ENCODE measurements at regions not wholly inside any gene's neighbourhood (a gene's known extent, or its start where the extent isn't known, plus 50 kb on each side); places are given as distances from the start of the nearest gene placed in this dataset.
A peak's percentile ranks its signal among the peaks of the same experiment; 100 is the strongest.

DNA sequence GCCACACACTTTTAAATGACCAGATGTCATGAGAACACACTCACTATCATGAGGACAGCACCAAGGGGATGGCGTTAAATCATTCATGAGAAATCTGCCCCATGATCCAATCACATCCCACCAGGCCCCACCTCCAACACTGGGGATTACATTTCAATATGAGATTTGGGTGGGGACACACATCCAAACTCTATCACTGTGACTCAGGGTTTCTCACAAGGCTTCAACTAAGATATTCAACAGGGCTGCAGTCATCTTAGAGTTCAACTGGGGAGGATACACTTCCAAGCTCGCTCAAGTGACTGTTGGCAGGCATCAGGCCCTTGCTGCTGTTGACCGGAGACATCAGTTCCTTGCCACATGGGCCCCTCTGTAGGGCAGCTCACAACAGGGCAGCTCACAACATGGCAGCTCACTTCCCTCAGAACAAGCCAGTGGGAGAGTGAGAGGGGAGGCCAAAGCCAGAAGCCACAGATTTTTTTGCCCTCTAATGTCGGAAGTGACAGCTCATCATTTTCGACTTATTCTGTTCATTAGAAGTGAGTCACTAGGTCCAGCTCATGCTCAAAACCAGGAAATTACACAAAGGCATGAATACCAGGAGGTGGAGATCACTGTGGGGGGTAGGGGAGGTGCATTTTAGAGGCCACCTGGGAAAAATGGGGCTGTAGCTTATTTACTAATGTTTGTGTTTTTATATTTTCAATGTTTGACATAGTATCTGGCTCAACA lies 50.8 kb upstream of the PTHLH start:
- TF ChIP-seq, protein P1, sequence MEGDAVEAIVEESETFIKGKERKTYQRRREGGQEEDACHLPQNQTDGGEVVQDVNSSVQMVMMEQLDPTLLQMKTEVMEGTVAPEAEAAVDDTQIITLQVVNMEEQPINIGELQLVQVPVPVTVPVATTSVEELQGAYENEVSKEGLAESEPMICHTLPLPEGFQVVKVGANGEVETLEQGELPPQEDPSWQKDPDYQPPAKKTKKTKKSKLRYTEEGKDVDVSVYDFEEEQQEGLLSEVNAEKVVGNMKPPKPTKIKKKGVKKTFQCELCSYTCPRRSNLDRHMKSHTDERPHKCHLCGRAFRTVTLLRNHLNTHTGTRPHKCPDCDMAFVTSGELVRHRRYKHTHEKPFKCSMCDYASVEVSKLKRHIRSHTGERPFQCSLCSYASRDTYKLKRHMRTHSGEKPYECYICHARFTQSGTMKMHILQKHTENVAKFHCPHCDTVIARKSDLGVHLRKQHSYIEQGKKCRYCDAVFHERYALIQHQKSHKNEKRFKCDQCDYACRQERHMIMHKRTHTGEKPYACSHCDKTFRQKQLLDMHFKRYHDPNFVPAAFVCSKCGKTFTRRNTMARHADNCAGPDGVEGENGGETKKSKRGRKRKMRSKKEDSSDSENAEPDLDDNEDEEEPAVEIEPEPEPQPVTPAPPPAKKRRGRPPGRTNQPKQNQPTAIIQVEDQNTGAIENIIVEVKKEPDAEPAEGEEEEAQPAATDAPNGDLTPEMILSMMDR (IDR thresholded peaks at IDR 0.05; ENCODE audit: insufficient read depth, low read depth, low read length, missing control alignments) = no peak

DNA sequence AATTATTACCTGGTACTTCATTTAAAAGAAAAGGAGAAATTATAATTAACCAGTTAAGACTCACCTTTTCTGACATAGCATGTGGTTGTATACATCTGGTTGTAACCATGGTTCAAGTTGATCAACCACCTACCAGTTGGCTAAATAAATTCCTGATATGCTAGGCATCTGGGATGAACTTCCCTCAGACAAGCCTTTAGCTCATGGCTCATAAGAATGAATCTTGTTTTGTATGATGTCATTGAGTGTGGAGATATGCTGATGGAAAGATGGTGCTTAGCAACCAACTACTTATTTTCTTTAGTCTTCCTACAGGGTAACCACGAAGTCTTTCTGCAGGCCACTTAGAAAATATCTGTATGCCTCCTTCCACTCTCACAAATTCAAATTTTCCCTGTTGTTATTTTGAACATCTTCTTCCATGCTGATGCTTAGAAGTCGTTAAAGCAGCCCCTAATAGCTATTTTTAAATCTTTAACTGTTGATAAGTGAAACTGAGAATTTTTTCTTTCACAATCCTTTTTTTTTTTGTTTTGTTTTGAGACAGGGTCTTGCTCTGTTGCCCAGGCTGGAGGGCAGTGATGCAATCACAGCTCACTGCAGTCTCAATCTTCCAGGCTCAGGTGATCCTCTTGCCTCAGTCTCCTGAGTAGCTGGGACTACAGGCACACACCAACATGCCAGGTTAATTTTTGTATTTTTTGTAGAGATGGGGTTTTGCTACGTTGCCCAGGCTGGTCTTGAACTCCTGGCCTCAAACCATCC lies 51.9 kb upstream of the PTHLH start:
- H3K4me3 ChIP-seq (ENCODE audit: low read length) = no peak overlapping the region
- peak; percentile 91 for DNase-seq (ENCODE audit: low read depth)
- TF ChIP-seq, protein P1 (IDR thresholded peaks at IDR 0.05; ENCODE audit: insufficient read depth, low read depth, low read length, missing control alignments) = no peak

More for the DNA sequence above, 50.8 kb upstream of the PTHLH start:
- peak; percentile 97 for DNase-seq (ENCODE audit: low read depth)
- H3K4me3 ChIP-seq (ENCODE audit: low read length) = no peak overlapping the region

DNA sequence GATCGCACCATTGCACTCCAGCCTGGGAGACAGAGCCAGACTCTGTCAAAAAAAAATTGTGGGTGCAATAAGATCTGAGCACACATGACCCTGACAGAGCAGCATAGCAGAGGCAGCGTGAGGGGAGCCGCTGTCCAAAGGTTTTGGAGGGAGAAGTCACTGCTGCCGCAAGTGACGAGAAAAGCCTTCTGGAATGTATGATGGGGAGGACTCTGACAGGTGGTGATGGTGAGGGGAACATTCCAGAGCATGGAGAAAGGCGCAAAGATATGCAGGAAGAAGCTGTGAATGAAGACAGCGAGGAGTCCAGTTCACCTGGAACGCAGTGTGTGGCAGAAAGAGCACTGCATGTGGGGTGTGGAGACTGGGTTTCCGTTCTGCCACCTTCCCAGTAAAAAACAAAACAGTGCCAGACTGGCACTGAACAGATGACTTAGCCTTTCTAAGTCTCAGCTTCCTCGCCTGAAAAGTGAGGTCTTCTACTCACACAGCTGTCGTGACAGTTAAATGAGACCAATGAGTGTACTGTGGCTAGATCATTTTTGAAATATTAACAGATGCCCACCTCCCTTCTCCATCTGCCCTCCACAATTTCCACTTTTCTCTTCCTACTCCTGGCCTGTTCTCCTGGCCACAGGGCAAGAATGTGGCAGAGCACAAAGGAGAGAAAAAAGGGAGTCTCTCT lies 53.4 kb upstream of the PTHLH start:
- no peak overlapping the region for H3K4me3 ChIP-seq (ENCODE audit: low read length)
- DNase-seq (ENCODE audit: low read depth) = no peak
- TF ChIP-seq, protein P1 (IDR thresholded peaks at IDR 0.05; ENCODE audit: insufficient read depth, low read depth, low read length, missing control alignments) = no peak

DNA sequence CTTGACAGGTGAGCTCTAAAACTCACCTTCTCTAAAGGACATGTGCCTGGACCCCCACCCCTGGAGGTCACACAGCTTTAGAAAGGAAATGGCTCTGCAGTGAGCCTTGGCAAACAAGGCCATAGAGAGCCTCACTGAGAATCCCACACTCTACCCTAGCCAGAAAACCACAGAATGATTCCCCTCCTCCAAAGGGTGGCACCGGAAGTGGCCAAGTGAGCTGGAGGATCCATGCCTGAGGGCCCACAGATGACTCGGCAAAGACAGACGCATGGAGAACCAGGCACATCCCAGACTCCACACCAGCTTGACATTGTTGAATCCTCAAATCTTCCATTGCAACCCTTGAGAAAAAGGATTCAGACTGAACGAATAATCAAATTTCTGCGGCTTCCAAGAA lies 54.2 kb upstream of the PTHLH start:
- peak; percentile 92 for DNase-seq (ENCODE audit: low read depth)
- no peak overlapping the region for H3K4me3 ChIP-seq (ENCODE audit: low read length)
- TF ChIP-seq, protein P1 (IDR thresholded peaks at IDR 0.05; ENCODE audit: insufficient read depth, low read depth, low read length, missing control alignments) = no peak

DNA sequence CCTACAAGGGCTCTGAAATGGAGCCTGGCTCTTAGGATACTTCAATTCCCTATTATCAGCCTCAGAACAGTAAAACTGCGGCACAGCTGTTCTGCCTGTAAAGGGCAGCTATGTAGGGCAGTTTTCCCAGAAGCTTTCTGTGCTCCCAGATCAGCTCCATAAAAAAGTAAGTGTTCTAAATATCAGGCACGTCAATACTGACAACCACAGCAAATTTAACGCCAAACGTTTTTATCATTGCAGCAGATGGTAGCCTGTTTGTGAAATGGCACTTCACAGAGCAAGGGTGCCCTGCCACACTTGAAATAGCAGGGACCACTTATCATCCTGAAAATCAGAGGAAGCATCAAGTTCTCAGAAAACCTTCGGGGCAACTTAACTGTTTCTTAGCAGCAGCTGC lies 54.8 kb upstream of the PTHLH start:
- no peak overlapping the region for H3K4me3 ChIP-seq (ENCODE audit: low read length)
- DNase-seq (ENCODE audit: low read depth) = no peak
- TF ChIP-seq, protein P1 (IDR thresholded peaks at IDR 0.05; ENCODE audit: insufficient read depth, low read depth, low read length, missing control alignments) = no peak

DNA sequence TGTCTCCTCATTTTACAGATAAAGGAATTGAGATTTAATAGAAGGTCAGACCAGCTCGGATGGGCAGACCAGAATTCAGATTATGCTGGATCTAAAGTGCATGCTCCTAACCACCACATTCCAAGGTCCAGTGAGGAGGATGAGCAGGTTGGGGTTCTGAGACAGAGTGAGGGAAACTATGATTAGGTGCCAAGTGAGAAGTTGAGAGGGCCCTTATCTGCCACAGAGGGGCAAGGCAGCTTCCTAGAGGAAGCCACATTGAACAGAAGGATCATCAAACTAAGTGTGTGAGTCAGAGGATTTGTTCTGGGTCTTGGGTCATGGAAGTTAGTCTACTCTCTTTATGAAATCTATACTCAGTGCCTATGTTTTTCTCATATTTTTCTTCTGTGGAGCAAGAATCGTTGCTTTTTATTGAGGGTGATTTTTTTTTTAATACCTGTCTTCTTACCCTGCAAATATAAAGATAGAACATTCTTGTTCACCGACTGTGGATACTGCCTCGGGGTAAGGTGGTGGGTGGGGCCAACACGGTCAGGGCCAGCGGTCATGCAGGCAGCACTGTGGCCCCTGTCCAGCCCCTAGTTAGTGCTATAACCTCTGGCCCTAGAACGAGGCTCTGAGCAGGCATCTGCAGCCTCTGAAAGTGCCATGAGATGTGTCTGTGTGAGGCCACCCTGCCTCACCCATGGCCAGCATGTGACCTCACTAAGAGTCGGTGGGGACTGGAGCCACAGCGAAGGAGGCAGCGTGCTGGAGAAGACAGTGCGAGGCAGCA lies 55.6 kb upstream of the PTHLH start:
- no peak overlapping the region for H3K4me3 ChIP-seq (ENCODE audit: low read length)
- peak; percentile 34 for DNase-seq (ENCODE audit: low read depth)
- TF ChIP-seq, protein P1 (IDR thresholded peaks at IDR 0.05; ENCODE audit: insufficient read depth, low read depth, low read length, missing control alignments) = no peak
